ENCODE measurements at regions not wholly inside any gene's neighbourhood (a gene's known extent, or its start where the extent isn't known, plus 50 kb on each side); places are given as distances from the start of the nearest gene placed in this dataset.

GRCh38 chr21:43323244-43324005 lies 103.5 kb downstream of the SIK1 start:
- no peak for TF ChIP-seq CTCF (IDR thresholded peaks at IDR 0.05; ENCODE audit: insufficient read depth, low read length, severe bottlenecking)
- Histone ChIP-seq H3K27me3 (ENCODE audit: control insufficient read depth, insufficient read depth, low read length) (peaks cover 4% of the 10 kb centered on the region), H3K4me3 (ENCODE audit: low read depth, low read length) (no peak overlapping the region), H3K36me3 (ENCODE audit: control insufficient read depth, insufficient read depth, low read length) (no peaks in the 10 kb centered on the region)
- DNase-seq (ENCODE audit: low read depth) (no peak), FAIRE-seq (no peak)

- H3K36me3 ChIP-seq (ENCODE audit: control insufficient read depth, insufficient read depth, low read length), result no peaks in the 10 kb centered on the region
- no peak overlapping the region for H3K4me3 ChIP-seq (ENCODE audit: low read depth, low read length)
- peaks cover 4% of the 10 kb centered on the region for H3K27me3 ChIP-seq (ENCODE audit: control insufficient read depth, insufficient read depth, low read length)
- TF ChIP-seq CTCF (IDR thresholded peaks at IDR 0.05; ENCODE audit: insufficient read depth, low read length, severe bottlenecking), result no peak
- FAIRE-seq (peak; percentile 50), DNase-seq (ENCODE audit: low read depth) (no peak)
Observed at GRCh38 chr21:43322805-43323204, 104.1 kb downstream of the SIK1 start.

- no peaks in the 10 kb centered on the region for H3K36me3 ChIP-seq (ENCODE audit: control insufficient read depth, insufficient read depth, low read length)
- no peak for FAIRE-seq
- no peak for DNase-seq (ENCODE audit: low read depth)
- H3K4me3 ChIP-seq (ENCODE audit: low read depth, low read length), result no peak overlapping the region
- H3K27me3 ChIP-seq (ENCODE audit: control insufficient read depth, insufficient read depth, low read length), result peaks cover 4% of the 10 kb centered on the region
- TF ChIP-seq CTCF (IDR thresholded peaks at IDR 0.05; ENCODE audit: insufficient read depth, low read length, severe bottlenecking), result no peak
Observed at GRCh38 chr21:43322311-43322710, 104.6 kb downstream of the SIK1 start.

- no peak for DNase-seq (ENCODE audit: low read depth)
- Histone ChIP-seq H3K4me3 (ENCODE audit: low read depth, low read length) (no peak overlapping the region), H3K27me3 (ENCODE audit: control insufficient read depth, insufficient read depth, low read length) (peaks cover under 1% of the 10 kb centered on the region), H3K36me3 (ENCODE audit: control insufficient read depth, insufficient read depth, low read length) (no peaks in the 10 kb centered on the region)
- TF ChIP-seq CTCF (IDR thresholded peaks at IDR 0.05; ENCODE audit: insufficient read depth, low read length, severe bottlenecking), result no peak
- no peak for FAIRE-seq
Observed at GRCh38 chr21:43321611-43322010, 105.3 kb downstream of the SIK1 start.

GRCh38 chr21:43321111-43321510 lies 105.8 kb downstream of the SIK1 start:
- no peak for FAIRE-seq
- no peak for DNase-seq (ENCODE audit: low read depth)
- H3K36me3 ChIP-seq (ENCODE audit: control insufficient read depth, insufficient read depth, low read length), result no peaks in the 10 kb centered on the region

More at GRCh38 chr21:43321111-43321510, 105.8 kb downstream of the SIK1 start:
- Histone ChIP-seq H3K27me3 (ENCODE audit: control insufficient read depth, insufficient read depth, low read length) (no peaks in the 10 kb centered on the region), H3K4me3 (ENCODE audit: low read depth, low read length) (no peak overlapping the region)
- no peak for TF ChIP-seq CTCF (IDR thresholded peaks at IDR 0.05; ENCODE audit: insufficient read depth, low read length, severe bottlenecking)

Measured in bronchial epithelial cell (primary cell).